ENCODE measurements at regions not wholly inside any gene's neighbourhood (a gene's known extent, or its start where the extent isn't known, plus 50 kb on each side); places are given as distances from the start of the nearest gene placed in this dataset.

- POLR2A ChIA-PET, result no interaction called here
- TF ChIP-seq KLF13 (CRISPR knock-in tag; IDR thresholded peaks at IDR 0.05) (no peak), CENPBD1 (CRISPR knock-in tag; IDR thresholded peaks at IDR 0.05; ENCODE audit: borderline replicate concordance, low read depth) (no peak)
- FAIRE-seq, result no peak
These were observed 1502.2 kb downstream of the GRIK2 start for GRCh38 chr6:102895683-102896082.

GRCh38 chr6:102885165-102885564 lies 1491.7 kb downstream of the GRIK2 start:
- H3K4me1 ChIP-seq (ENCODE audit: insufficient read depth, low read length), result no peaks in the 10 kb centered on the region
- H2AFZ ChIP-seq (ENCODE audit: low read length), result no peak overlapping the region
- FAIRE-seq (no peak), DNase-seq (ENCODE audit: low spot score) (no peak), ATAC-seq (no peak)
- H3K9me3 ChIP-seq (ENCODE audit: low read length), result no peaks in the 10 kb centered on the region
- in situ Hi-C loops (cut with HindIII; ENCODE audit: extremely low pct_ligation_motif_present, low pct_unique_long_range_greater_than_20kb), result no loop called here
- 7% methylated on average over 2 of the region's 2 CpGs for WGBS (ENCODE audit: low lambda C conversion rate)
- no peak overlapping the region for H3K4me2 ChIP-seq (ENCODE audit: low read depth, low read length)
- no TSS peak for BruUV-seq (replicated peaks)
- intact Hi-C loops (cut with micrococcal nuclease; ENCODE audit: unreplicated experiment), result no loop called here
- H3K36me3 ChIP-seq (replicated peaks in 1 of 2; ENCODE audit: control insufficient read depth in 1 of 2, insufficient read depth in 2 of 2, low read length in 2 of 2), result no peaks in the 10 kb centered on the region
- ChIA-PET POLR2A (no interaction called here), CTCF (ENCODE audit: low intra/inter-chr PET ratio, low total read pairs) (no interaction called here)
- H3K79me2 ChIP-seq (ENCODE audit: insufficient read depth, low read length), result no peaks in the 10 kb centered on the region
- no peaks in the 10 kb centered on the region for H3K27me3 ChIP-seq (ENCODE audit: control insufficient read depth in 1 of 2, insufficient read depth in 2 of 2, low read length in 2 of 2)
- no peak overlapping the region for H3K27ac ChIP-seq (ENCODE audit: extremely low read length, insufficient read depth, low read length)
- no peak overlapping the region for H3K4me3 ChIP-seq (replicated peaks in 1 of 3; ENCODE audit: insufficient read depth in 1 of 3, low read depth in 2 of 3, low read length in 3 of 3)
- no peak overlapping the region for H3K9ac ChIP-seq (ENCODE audit: insufficient read depth, low read depth, low read length)
- no peaks in the 10 kb centered on the region for H4K20me1 ChIP-seq (ENCODE audit: insufficient read depth, low read length)
- TF ChIP-seq RBM39 (IDR thresholded peaks at IDR 0.05; ENCODE audit: low read depth, low read length, poor library complexity, severe bottlenecking) (no peak), MAFG (CRISPR knock-in tag; IDR thresholded peaks at IDR 0.05) (no peak), CBX1 (IDR thresholded peaks at IDR 0.05; ENCODE audit: low read depth) (no peak), ZNF33B (CRISPR knock-in tag; IDR thresholded peaks at IDR 0.05) (no peak), BRF2 (CRISPR knock-in tag; IDR thresholded peaks at IDR 0.05) (no peak), ZNF605 (CRISPR knock-in tag; IDR thresholded peaks at IDR 0.05) (no peak), PBX3 (CRISPR knock-in tag; IDR thresholded peaks at IDR 0.05; ENCODE audit: borderline replicate concordance) (no peak), ZSCAN25 (CRISPR knock-in tag; IDR thresholded peaks at IDR 0.05) (no peak), ZNF18 (CRISPR knock-in tag; IDR thresholded peaks at IDR 0.05; ENCODE audit: insufficient replicate concordance) (no peak), JARID2 (CRISPR knock-in tag; IDR thresholded peaks at IDR 0.05; ENCODE audit: insufficient replicate concordance) (no peak), ARNTL (CRISPR knock-in tag; IDR thresholded peaks at IDR 0.05) (no peak), SALL1 (CRISPR knock-in tag; IDR thresholded peaks at IDR 0.05) (no peak), MXI1 (IDR thresholded peaks at IDR 0.05; ENCODE audit: borderline replicate concordance, low read depth, low read length) (no peak), HOXD1 (CRISPR knock-in tag; IDR thresholded peaks at IDR 0.05) (no peak)

More at GRCh38 chr6:102895683-102896082, 1502.2 kb downstream of the GRIK2 start:
- Histone ChIP-seq H3K79me2 (ENCODE audit: insufficient read depth, low read length) (no peaks in the 10 kb centered on the region), H3K36me3 (replicated peaks in 1 of 2; ENCODE audit: control insufficient read depth in 1 of 2, insufficient read depth in 2 of 2, low read length in 2 of 2) (no peaks in the 10 kb centered on the region), H3K4me2 (ENCODE audit: low read depth, low read length) (no peak overlapping the region), H3K4me3 (replicated peaks in 1 of 3; ENCODE audit: insufficient read depth in 1 of 3, low read depth in 2 of 3, low read length in 3 of 3) (no peak overlapping the region), H3K27ac (ENCODE audit: extremely low read length, insufficient read depth, low read length) (no peak overlapping the region), H3K9ac (ENCODE audit: insufficient read depth, low read depth, low read length) (no peak overlapping the region), H4K20me1 (ENCODE audit: insufficient read depth, low read length) (no peaks in the 10 kb centered on the region), H3K27me3 (ENCODE audit: control insufficient read depth in 1 of 2, insufficient read depth in 2 of 2, low read length in 2 of 2) (no peaks in the 10 kb centered on the region), H2AFZ (ENCODE audit: low read length) (no peak overlapping the region), H3K4me1 (ENCODE audit: insufficient read depth, low read length) (no peaks in the 10 kb centered on the region), H3K9me3 (ENCODE audit: low read length) (no peaks in the 10 kb centered on the region)
- WGBS (ENCODE audit: low lambda C conversion rate), result 3% methylated on average over 4 of the region's 4 CpGs
- in situ Hi-C loops (cut with HindIII; ENCODE audit: extremely low pct_ligation_motif_present, low pct_unique_long_range_greater_than_20kb), result no loop called here
- CTCF ChIA-PET (ENCODE audit: low intra/inter-chr PET ratio, low total read pairs), result no interaction called here
- ATAC-seq, result no peak
- no TSS peak for BruUV-seq (replicated peaks)
- no peak for DNase-seq (ENCODE audit: low spot score)
- intact Hi-C loops (cut with micrococcal nuclease; ENCODE audit: unreplicated experiment), result no loop called here

All from HepG2 (cell line).